AG09309 (cell line): ENCODE measurements at regions not wholly inside any gene's neighbourhood (a gene's known extent, or its start where the extent isn't known, plus 50 kb on each side); places are given as distances from the start of the nearest gene placed in this dataset.
"Not testable (repeated sequence)": the region's sequence is repeated elsewhere in the genome, so short reads cannot be mapped to it uniquely, and the experiment has no call there.

Source experiments
- DNase-seq: peaks from one replicate; pipeline ENCODE4 v3.0.0-alpha.2; 2010; ENCODE audit warnings: low read depth
- H3K4me3 ChIP-seq: 2 replicates; pipeline ENCODE4 v1.5.1; 2011; ENCODE audit warnings: mild to moderate bottlenecking, low read depth, low read length, moderate library complexity; ENCODE audit not compliant: control insufficient read depth
- CTCF ChIP-seq: IDR thresholded peaks from 2 replicates; pipeline ENCODE4 v1.5.1; 2011; ENCODE audit warnings: mild to moderate bottlenecking, low read depth, low read length, inconsistent platforms; ENCODE audit not compliant: insufficient read depth, control insufficient read depth; ENCODE audit errors: missing control alignments

- TF ChIP-seq CTCF, result no peak
- no peak overlapping the region for H3K4me3 ChIP-seq
- no peak for DNase-seq
Measured at GRCh38 chr12:25699454-25699853, 146.4 kb upstream of the LMNTD1 start.

- no peak for DNase-seq
- no peak overlapping the region for H3K4me3 ChIP-seq
- TF ChIP-seq CTCF, result no peak
Measured at GRCh38 chr12:25701290-25701689, 148.2 kb upstream of the LMNTD1 start.

GRCh38 chr12:25702553-25702952 lies 149.5 kb upstream of the LMNTD1 start:
- no peak for TF ChIP-seq CTCF
- H3K4me3 ChIP-seq, result no peak overlapping the region

GRCh38 chr12:25705261-25705660 lies 152.2 kb upstream of the LMNTD1 start:
- TF ChIP-seq CTCF, result no peak
- H3K4me3 ChIP-seq, result no peak overlapping the region
- DNase-seq, result no peak

More at GRCh38 chr12:25702553-25702952, 149.5 kb upstream of the LMNTD1 start:
- no peak for DNase-seq

GRCh38 chr12:25706646-25707045 lies 153.6 kb upstream of the LMNTD1 start:
- H3K4me3 ChIP-seq, DNase-seq: not testable (repeated sequence)

- DNase-seq, result no peak
- H3K4me3 ChIP-seq, result no peak overlapping the region
- no peak for TF ChIP-seq CTCF
Measured at GRCh38 chr12:25707056-25707455, 154.0 kb upstream of the LMNTD1 start.

GRCh38 chr12:25708661-25709060 lies 155.6 kb upstream of the LMNTD1 start:
- DNase-seq, result no peak
- no peak overlapping the region for H3K4me3 ChIP-seq
- TF ChIP-seq CTCF, result no peak

- no peak for TF ChIP-seq CTCF
- DNase-seq, result no peak
- no peak overlapping the region for H3K4me3 ChIP-seq
Measured at GRCh38 chr12:25710128-25710527, 157.0 kb upstream of the LMNTD1 start.

- not testable (repeated sequence) for H3K4me3 ChIP-seq, DNase-seq
Measured at GRCh38 chr12:25710938-25711605, 158.0 kb upstream of the LMNTD1 start.
